HepG2 (cell line): ENCODE measurements at regions not wholly inside any gene's neighbourhood (a gene's known extent, or its start where the extent isn't known, plus 50 kb on each side); places are given as distances from the start of the nearest gene placed in this dataset.

Source experiments
- ATAC-seq: fragments of 200-7000 bp; cut with Tn5 transposase; 3 replicates; pipeline ENCODE4 v1.9.1; 2020; ENCODE audit warnings: mild to moderate bottlenecking, moderate library complexity
- BruUV-seq: library from RNA; stranded (reverse); fragments of 400-500 nt; replicated peaks from 2 replicates; lab custom pipeline; 2021; lab: Mats Ljungman, UMichigan
- CTCF ChIA-PET: fragments of 300-600 bp; formaldehyde crosslinking; extraction: SDS; loops from one replicate; lab custom pipeline; 2021; ENCODE audit warnings: low total read pairs, inconsistent platforms, low intra/inter-chr PET ratio; lab: Yijun Ruan, JAX
- POLR2A ChIA-PET: fragments of 350-600 bp; sonication (Branson Sonifier 250); formaldehyde crosslinking; loops from one replicate; lab custom pipeline; 2020; ENCODE audit warnings: antibody characterized with exemption, inconsistent platforms; lab: Yijun Ruan, JAX
- DNase-seq: peaks from one replicate; pipeline ENCODE4 v3.0.0-alpha.2; 2015; ENCODE audit warnings: low spot score
- FAIRE-seq: peaks from 3 replicates; lab custom pipeline; 2011; peaks lifted over from hg19 to GRCh38; lab: Jason Lieb, UNC
- H2AFZ ChIP-seq: one replicate; pipeline ENCODE4 v1.6.1; 2011; ENCODE audit warnings: low read length, inconsistent platforms
- H3K27ac ChIP-seq: fragments of 300-600 bp; 3 replicates; pipeline ENCODE4 v1.8.0; 2011; ENCODE audit warnings: mixed run types, mild to moderate bottlenecking, mixed read lengths, low read length, inconsistent platforms; ENCODE audit not compliant: insufficient read depth; ENCODE audit errors: extremely low read length
- H3K27me3 ChIP-seq, 2 experiments: fragments of 200-600 bp in 1 of 2; 2 replicates in 1 of 2; 3 replicates in 1 of 2; pipeline versions ENCODE4 v1.6.0 to v1.8.0; 2011; ENCODE audit warnings: low read length in 2 of 2, mild to moderate bottlenecking in 2 of 2, moderate library complexity in 2 of 2, inconsistent platforms in 1 of 2; ENCODE audit not compliant: insufficient read depth in 2 of 2, control insufficient read depth in 1 of 2
- H3K36me3 ChIP-seq, 2 experiments: fragments of 200-600 bp in 1 of 2; replicated peaks in 1 of 2; 2 replicates in 1 of 2; 3 replicates in 1 of 2; pipeline versions ENCODE4 v1.5.1 to v1.8.0; 2011; ENCODE audit warnings: low read length in 2 of 2, inconsistent platforms in 1 of 2; ENCODE audit not compliant: insufficient read depth in 2 of 2, control insufficient read depth in 1 of 2
- H3K4me1 ChIP-seq: 2 replicates; pipeline ENCODE4 v1.5.1; 2012; ENCODE audit warnings: low read length, inconsistent platforms; ENCODE audit not compliant: insufficient read depth
- H3K4me2 ChIP-seq: 2 replicates; pipeline ENCODE4 v1.6.0; 2011; ENCODE audit warnings: low read depth, low read length, inconsistent platforms
- H3K4me3 ChIP-seq, 3 experiments: fragments of 200-600 bp in 1 of 3; sonication (generic), shearing (Covaris generic) in 1 of 3; replicated peaks in 1 of 3; 2 replicates each; pipeline ENCODE4 v1.5.1; 2011 to 2016; ENCODE audit warnings: low read length in 3 of 3, inconsistent platforms in 2 of 3, low read depth in 2 of 3, mild to moderate bottlenecking in 2 of 3, control low read depth in 1 of 3, mixed read lengths in 1 of 3; ENCODE audit not compliant: insufficient read depth in 1 of 3
- H3K79me2 ChIP-seq: one replicate; pipeline ENCODE4 v1.6.1; 2011; ENCODE audit warnings: low read length, inconsistent platforms; ENCODE audit not compliant: insufficient read depth
- H3K9ac ChIP-seq: 2 replicates; pipeline ENCODE4 v1.6.0; 2011; ENCODE audit warnings: mild to moderate bottlenecking, low read depth, low read length, inconsistent platforms; ENCODE audit not compliant: insufficient read depth
- H3K9me3 ChIP-seq: 2 replicates; pipeline ENCODE4 v1.5.1; 2012; ENCODE audit warnings: mild to moderate bottlenecking, low read length
- H4K20me1 ChIP-seq: 2 replicates; pipeline ENCODE4 v1.6.0; 2011; ENCODE audit warnings: inconsistent platforms, mild to moderate bottlenecking, low read length, moderate library complexity; ENCODE audit not compliant: insufficient read depth
- AGO1 ChIP-seq: fragments of 200-400 bp; formaldehyde crosslinking; IDR thresholded peaks from 2 replicates; pipeline ENCODE4 v1.6.1; 2017; ENCODE audit warnings: mild to moderate bottlenecking, low read depth, low read length, moderate library complexity; ENCODE audit not compliant: poor library complexity, severe bottlenecking
- DZIP1 ChIP-seq: sonication (generic); formaldehyde crosslinking; IDR thresholded peaks from 2 replicates; pipeline ENCODE4 v1.5.0; 2020; ENCODE audit warnings: mild to moderate bottlenecking, missing genetic modification reagents
- KMT2A ChIP-seq: sonication (generic); formaldehyde crosslinking; IDR thresholded peaks from 2 replicates; pipeline ENCODE4 v1.4.0; 2020; ENCODE audit warnings: missing genetic modification reagents
- WGBS: methylation state at CpG from one replicate; pipeline ENCODE4 v1.1.6; 2017; ENCODE audit warnings: low lambda C conversion rate; 5-methylcytosine and 5-hydroxymethylcytosine counted together
- in situ Hi-C: cut with HindIII; loops from 2 replicates; pipeline ENCODE4 v1.10.0; 2017; ENCODE audit warnings: low pct_unique_long_range_greater_than_20kb; ENCODE audit not compliant: extremely low pct_ligation_motif_present
- intact Hi-C: fragments of 100-400 bp; cut with micrococcal nuclease; formaldehyde crosslinking; loops from one replicate; pipeline ENCODE4 v1.10.0; 2022; ENCODE audit not compliant: unreplicated experiment

- no peak overlapping the region for H3K4me2 ChIP-seq
- FAIRE-seq (no peak), ATAC-seq (no peak), DNase-seq (no peak)
- no peak overlapping the region for H3K9ac ChIP-seq
- no peak overlapping the region for H3K4me3 ChIP-seq
- WGBS: 54% methylated on average over 2 of the region's 3 CpGs
- H3K27ac ChIP-seq: no peak overlapping the region
- no TSS peak for BruUV-seq
- TF ChIP-seq KMT2A (no peak), AGO1 (no peak)
- H3K79me2 ChIP-seq: no peaks in the 10 kb centered on the region
- H2AFZ ChIP-seq: no peak overlapping the region
- H3K27me3 ChIP-seq: peaks cover 1 to 22% of the 10 kb centered on the region in 2 experiments; a peak in 2 of 5 replicates
- no peaks in the 10 kb centered on the region for H3K9me3 ChIP-seq
- ChIA-PET POLR2A (no interaction called here), CTCF (no interaction called here)
- H3K36me3 ChIP-seq: no peaks in the 10 kb centered on the region
- in situ Hi-C loops: no loop called here
- no peaks in the 10 kb centered on the region for H3K4me1 ChIP-seq
- intact Hi-C loops: no loop called here
- no peaks in the 10 kb centered on the region for H4K20me1 ChIP-seq
Observed at GRCh38 chr13:20342311-20342710, 110.2 kb upstream of the GJB6 start.

GRCh38 chr13:20340759-20341171 lies 108.6 kb upstream of the GJB6 start:
- WGBS: 52% methylated on average over 6 of the region's 10 CpGs
- FAIRE-seq: no peak
- Histone ChIP-seq H3K79me2 (no peaks in the 10 kb centered on the region), H3K4me3 (no peak overlapping the region), H3K27me3 (peaks cover 1 to 23% of the 10 kb centered on the region in 2 experiments; a peak in 3 of 5 replicates), H3K36me3 (no peaks in the 10 kb centered on the region), H2AFZ (no peak overlapping the region), H3K9ac (no peak overlapping the region), H3K9me3 (no peaks in the 10 kb centered on the region), H4K20me1 (no peaks in the 10 kb centered on the region), H3K4me1 (no peaks in the 10 kb centered on the region), H3K4me2 (no peak overlapping the region), H3K27ac (no peak overlapping the region)
- no TSS peak for BruUV-seq
- no peak for ATAC-seq
- TF ChIP-seq DZIP1 (CRISPR knock-in tag): no peak
- ChIA-PET POLR2A (no interaction called here), CTCF (no interaction called here)
- in situ Hi-C loops: no loop called here
- intact Hi-C loops: no loop called here
- no peak for DNase-seq
